Stimulated activated CD4-positive, alpha-beta T cell treated with anti-CD3 and anti-CD28 coated beads, Interleukin-1b, Interleukin-23, amount 100 ng/mL, for 48 hours (primary cell): ENCODE measurements at regions not wholly inside any gene's neighbourhood (a gene's known extent, or its start where the extent isn't known, plus 50 kb on each side); places are given as distances from the start of the nearest gene placed in this dataset.
"Not testable (repeated sequence)": the region's sequence is repeated elsewhere in the genome, so short reads cannot be mapped to it uniquely, and the experiment has no call there.

Experiments used
- DNase-seq: peaks from one replicate; pipeline ENCODE4 v3.0.0-alpha.2; 2020

- no peak for DNase-seq
Observed at GRCh38 chr1:208985231-208985630, 598.3 kb upstream of the CAMK1G start.

- DNase-seq: no peak
Observed at GRCh38 chr1:208988811-208989222, 594.7 kb upstream of the CAMK1G start.

- no peak for DNase-seq
Observed at GRCh38 chr1:208990456-208990855, 593.1 kb upstream of the CAMK1G start.

GRCh38 chr1:208997053-208997452 lies 586.5 kb upstream of the CAMK1G start:
- not testable (repeated sequence) for DNase-seq

GRCh38 chr1:208997726-208998312 lies 585.7 kb upstream of the CAMK1G start:
- DNase-seq: no peak

- no peak for DNase-seq
Observed at GRCh38 chr1:209008586-209008985, 574.9 kb upstream of the CAMK1G start.

GRCh38 chr1:209010475-209011230 lies 572.9 kb upstream of the CAMK1G start:
- DNase-seq: no peak

GRCh38 chr1:209012443-209013196 lies 570.9 kb upstream of the CAMK1G start:
- no peak for DNase-seq

- no peak for DNase-seq
Observed at GRCh38 chr1:209015092-209015491, 568.4 kb upstream of the CAMK1G start.

- no peak for DNase-seq
Observed at GRCh38 chr1:209021622-209022021, 561.9 kb upstream of the CAMK1G start.

- no peak for DNase-seq
Observed at GRCh38 chr1:209023790-209024189, 559.7 kb upstream of the CAMK1G start.

GRCh38 chr1:209029737-209030136 lies 553.8 kb upstream of the CAMK1G start:
- no peak for DNase-seq

- DNase-seq: no peak
Observed at GRCh38 chr1:209030454-209031167, 552.9 kb upstream of the CAMK1G start.

- no peak for DNase-seq
Observed at GRCh38 chr1:209037064-209037463, 546.5 kb upstream of the CAMK1G start.

GRCh38 chr1:209038316-209038715 lies 545.2 kb upstream of the CAMK1G start:
- DNase-seq: no peak

GRCh38 chr1:209038735-209039134 lies 544.8 kb upstream of the CAMK1G start:
- DNase-seq: no peak

GRCh38 chr1:209040351-209040750 lies 543.2 kb upstream of the CAMK1G start:
- DNase-seq: no peak

GRCh38 chr1:209041927-209042326 lies 541.6 kb upstream of the CAMK1G start:
- DNase-seq: no peak

- no peak for DNase-seq
Observed at GRCh38 chr1:209042413-209042812, 541.1 kb upstream of the CAMK1G start.

GRCh38 chr1:209045331-209046057 lies 538.0 kb upstream of the CAMK1G start:
- DNase-seq: no peak

GRCh38 chr1:209046058-209046417 lies 537.5 kb upstream of the CAMK1G start:
- no peak for DNase-seq

GRCh38 chr1:209046935-209047334 lies 536.6 kb upstream of the CAMK1G start:
- DNase-seq: no peak
